HCT116 (cell line): ENCODE measurements at regions not wholly inside any gene's neighbourhood (a gene's known extent, or its start where the extent isn't known, plus 50 kb on each side); places are given as distances from the start of the nearest gene placed in this dataset.

Experiments
- CEBPB ChIP-seq: IDR thresholded peaks from 2 replicates; pipeline ENCODE4 v1.6.1; 2012; ENCODE audit warnings: low read depth
- CTCF ChIP-seq, 3 experiments: fragments of 200-600 bp in 1 of 3; sonication (generic) in 1 of 3; IDR thresholded peaks in 2 of 3; conservative IDR thresholded peaks in 1 of 3; 2 replicates each; pipeline ENCODE4 v1.5.1; 2012 to 2017; ENCODE audit warnings: low read depth in 2 of 3, low read length in 2 of 3, antibody characterized with exemption in 1 of 3, borderline replicate concordance in 1 of 3, control low read depth in 1 of 3, mild to moderate bottlenecking in 1 of 3, mixed read lengths in 1 of 3, mixed run types in 1 of 3, moderate library complexity in 1 of 3; ENCODE audit not compliant: insufficient read depth in 1 of 3
- ELF1 ChIP-seq: IDR thresholded peaks from 2 replicates; pipeline ENCODE4 v1.6.1; 2012; ENCODE audit warnings: low read depth, borderline replicate concordance
- EZH2 ChIP-seq: fragments of 200-600 bp; sonication (generic); IDR thresholded peaks from 2 replicates; pipeline ENCODE4 v1.6.1; 2017; ENCODE audit warnings: antibody characterized with exemption, mixed run types
- POLR2AphosphoS5 ChIP-seq: IDR thresholded peaks from 2 replicates; pipeline ENCODE4 v1.6.1; 2011; ENCODE audit warnings: mild to moderate bottlenecking, low read depth, low read length, moderate library complexity

- no peak for TF ChIP-seq POLR2AphosphoS5
- no peak for TF ChIP-seq CTCF (IDR thresholded peaks at IDR 0.05 in 2 of 3, conservative IDR thresholded peaks at IDR 0.05 in 1 of 3; ENCODE audit: borderline replicate concordance in 1 of 3, insufficient read depth in 1 of 3, low read depth in 2 of 3, low read length in 2 of 3)
- TF ChIP-seq CEBPB, result no peak
- no peak for TF ChIP-seq ELF1
- TF ChIP-seq EZH2, result no peak
These were observed 395.0 kb upstream of the FAT1 start for GRCh38 chr4:187118602-187119120.
